ENCODE measurements at regions not wholly inside any gene's neighbourhood (a gene's known extent, or its start where the extent isn't known, plus 50 kb on each side); places are given as distances from the start of the nearest gene placed in this dataset.

DNA sequence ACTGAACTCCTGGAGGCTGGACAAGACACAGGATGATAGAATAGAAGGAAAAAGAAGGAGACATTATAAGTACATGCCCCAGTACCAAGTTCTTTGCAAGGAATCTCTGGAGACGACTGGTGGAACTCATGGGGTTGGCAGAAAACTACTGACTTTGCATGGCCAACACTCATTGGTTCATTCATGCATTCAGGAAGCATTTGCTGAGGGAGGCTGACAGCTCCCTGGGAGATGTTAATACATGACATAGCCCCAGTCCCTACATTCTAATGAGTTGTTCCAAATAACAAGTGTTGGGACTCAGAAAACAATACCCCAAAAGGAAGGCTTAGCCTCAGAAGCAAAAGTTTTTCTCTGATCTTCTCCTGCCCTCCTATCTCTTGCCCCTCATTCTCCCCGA, 172.8 kb upstream of the IRF2BP2 start:
- TF ChIP-seq, protein P1, sequence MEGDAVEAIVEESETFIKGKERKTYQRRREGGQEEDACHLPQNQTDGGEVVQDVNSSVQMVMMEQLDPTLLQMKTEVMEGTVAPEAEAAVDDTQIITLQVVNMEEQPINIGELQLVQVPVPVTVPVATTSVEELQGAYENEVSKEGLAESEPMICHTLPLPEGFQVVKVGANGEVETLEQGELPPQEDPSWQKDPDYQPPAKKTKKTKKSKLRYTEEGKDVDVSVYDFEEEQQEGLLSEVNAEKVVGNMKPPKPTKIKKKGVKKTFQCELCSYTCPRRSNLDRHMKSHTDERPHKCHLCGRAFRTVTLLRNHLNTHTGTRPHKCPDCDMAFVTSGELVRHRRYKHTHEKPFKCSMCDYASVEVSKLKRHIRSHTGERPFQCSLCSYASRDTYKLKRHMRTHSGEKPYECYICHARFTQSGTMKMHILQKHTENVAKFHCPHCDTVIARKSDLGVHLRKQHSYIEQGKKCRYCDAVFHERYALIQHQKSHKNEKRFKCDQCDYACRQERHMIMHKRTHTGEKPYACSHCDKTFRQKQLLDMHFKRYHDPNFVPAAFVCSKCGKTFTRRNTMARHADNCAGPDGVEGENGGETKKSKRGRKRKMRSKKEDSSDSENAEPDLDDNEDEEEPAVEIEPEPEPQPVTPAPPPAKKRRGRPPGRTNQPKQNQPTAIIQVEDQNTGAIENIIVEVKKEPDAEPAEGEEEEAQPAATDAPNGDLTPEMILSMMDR (IDR thresholded peaks at IDR 0.05; ENCODE audit: partially characterized antibody, unreplicated experiment), result no peak
- Mint-ChIP-seq H3K36me3 (ENCODE audit: unreplicated experiment) (no peaks in the 10 kb centered on the region), H3K27ac (ENCODE audit: unreplicated experiment) (no peak overlapping the region), H3K27me3 (ENCODE audit: unreplicated experiment) (no peaks in the 10 kb centered on the region), H3K4me3 (ENCODE audit: unreplicated experiment) (no peak overlapping the region), H3K4me1 (ENCODE audit: low read depth, unreplicated experiment) (peaks cover 2% of the 10 kb centered on the region), H3K9me3 (ENCODE audit: unreplicated experiment) (peaks cover 1% of the 10 kb centered on the region)
- no peak for DNase-seq

DNA sequence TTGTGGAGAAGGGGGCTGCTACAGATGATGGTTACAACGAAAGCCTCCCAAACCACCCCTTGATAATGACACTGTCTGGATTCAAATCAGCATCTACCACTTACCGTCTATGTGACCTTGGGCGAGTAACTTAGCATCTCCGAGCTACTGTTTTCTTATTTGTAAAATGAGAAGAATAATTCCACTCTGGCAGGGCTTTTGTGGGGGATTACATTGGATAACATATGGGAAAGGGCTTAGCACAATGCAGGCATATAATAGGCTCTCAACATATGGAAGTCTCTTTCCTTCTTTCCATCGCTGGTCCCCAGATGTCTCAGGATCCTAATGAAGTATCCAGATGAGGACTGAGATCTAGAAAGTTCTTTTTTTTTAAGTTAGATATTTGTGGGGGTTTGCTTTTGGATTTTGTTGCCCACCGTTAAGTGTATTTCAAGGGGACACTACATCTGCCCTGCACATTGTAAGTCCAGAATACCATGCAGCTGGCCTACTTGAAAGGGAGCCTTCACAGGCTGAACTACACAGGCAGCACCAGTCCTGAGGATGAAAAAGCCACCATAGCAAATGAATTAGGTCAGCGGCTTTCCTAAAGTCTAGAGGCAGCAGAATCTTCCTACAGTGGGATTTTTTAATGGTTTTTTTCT, 172.2 kb upstream of the IRF2BP2 start:
- Mint-ChIP-seq H3K27me3 (ENCODE audit: unreplicated experiment) (no peaks in the 10 kb centered on the region), H3K9me3 (ENCODE audit: unreplicated experiment) (peaks cover 1% of the 10 kb centered on the region), H3K4me1 (ENCODE audit: low read depth, unreplicated experiment) (peaks cover 2% of the 10 kb centered on the region), H3K36me3 (ENCODE audit: unreplicated experiment) (no peaks in the 10 kb centered on the region), H3K4me3 (ENCODE audit: unreplicated experiment) (no peak overlapping the region), H3K27ac (ENCODE audit: unreplicated experiment) (no peak overlapping the region)
- DNase-seq, result no peak
- TF ChIP-seq, protein P1 (IDR thresholded peaks at IDR 0.05; ENCODE audit: partially characterized antibody, unreplicated experiment), result no peak

DNA sequence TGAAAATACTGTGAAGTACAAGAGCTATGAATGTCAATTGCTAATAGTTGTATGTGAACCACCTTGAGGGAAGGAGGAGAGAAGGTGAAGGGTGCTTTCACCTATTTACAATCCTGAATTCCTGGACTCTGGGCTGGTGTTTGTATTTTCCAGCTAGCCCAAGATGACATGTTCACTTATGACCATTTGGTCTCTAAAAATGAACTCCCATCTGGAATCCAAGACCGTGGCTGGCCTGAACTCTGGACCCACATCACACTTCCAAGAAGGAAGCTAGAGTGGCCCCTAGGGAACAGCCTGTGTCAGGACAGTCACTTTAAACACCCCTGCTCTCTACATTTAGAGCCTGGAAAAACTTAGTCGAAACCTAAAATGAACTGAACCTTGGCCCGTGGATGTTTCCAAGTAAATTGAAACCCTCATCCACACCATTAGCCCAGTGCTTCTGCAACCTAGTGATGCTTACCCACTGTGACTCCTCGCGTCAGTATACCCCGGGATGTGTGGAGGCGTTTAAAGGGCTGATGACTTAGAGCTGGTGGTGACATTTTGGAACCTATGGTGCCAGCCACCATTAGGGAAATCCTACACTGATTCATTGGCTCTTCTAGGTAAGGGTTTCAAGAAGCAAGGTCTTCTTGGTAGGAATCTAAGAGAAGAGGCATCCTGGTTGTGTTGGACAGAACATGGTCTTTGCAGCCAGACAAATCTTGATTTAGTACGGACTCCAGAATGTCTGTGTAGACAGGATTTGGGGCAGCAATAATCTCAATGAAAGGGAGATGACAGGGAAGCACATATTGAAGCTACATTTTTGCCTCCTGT, 171.5 kb upstream of the IRF2BP2 start:
- H3K27me3 Mint-ChIP-seq (ENCODE audit: unreplicated experiment), result no peaks in the 10 kb centered on the region
- no peak overlapping the region for H3K27ac Mint-ChIP-seq (ENCODE audit: unreplicated experiment)
- H3K4me1 Mint-ChIP-seq (ENCODE audit: low read depth, unreplicated experiment), result peaks cover 2% of the 10 kb centered on the region
- peaks cover 1% of the 10 kb centered on the region for H3K9me3 Mint-ChIP-seq (ENCODE audit: unreplicated experiment)
- TF ChIP-seq, protein P1 (IDR thresholded peaks at IDR 0.05; ENCODE audit: partially characterized antibody, unreplicated experiment), result no peak
- no peak overlapping the region for H3K4me3 Mint-ChIP-seq (ENCODE audit: unreplicated experiment)
- no peak for DNase-seq
- H3K36me3 Mint-ChIP-seq (ENCODE audit: unreplicated experiment), result no peaks in the 10 kb centered on the region

DNA sequence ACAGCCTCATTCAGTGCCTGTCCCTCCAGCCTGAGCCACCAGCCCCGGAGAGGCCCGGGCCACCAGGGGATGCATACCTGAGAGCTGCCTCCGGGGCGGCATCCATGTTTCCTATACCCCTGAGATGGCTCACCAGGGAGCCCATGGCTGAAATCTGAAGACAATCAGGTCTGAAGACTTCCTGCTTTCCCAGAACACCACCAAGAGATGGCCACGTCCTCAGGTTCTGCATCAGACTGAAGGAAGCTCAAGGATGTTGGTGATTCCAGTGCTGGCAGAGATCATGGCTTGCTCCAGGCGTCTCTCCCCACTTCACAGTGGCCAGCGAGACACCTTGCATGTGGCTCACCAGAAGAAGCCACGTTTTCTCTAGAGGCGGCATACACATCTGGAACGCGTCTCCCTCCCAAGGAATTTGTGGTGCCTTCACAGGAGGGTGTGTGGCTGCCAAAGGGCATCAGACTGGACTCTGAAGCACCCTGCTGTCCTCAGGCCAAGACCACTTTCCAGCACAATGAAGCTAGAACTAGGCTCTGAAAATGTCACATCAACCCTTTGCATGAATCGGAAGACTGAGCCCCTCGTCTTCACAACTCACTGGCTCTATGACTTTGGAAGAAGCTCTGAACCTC, 170.7 kb upstream of the IRF2BP2 start:
- H3K9me3 Mint-ChIP-seq (ENCODE audit: unreplicated experiment), result peaks cover 1% of the 10 kb centered on the region
- H3K27ac Mint-ChIP-seq (ENCODE audit: unreplicated experiment), result no peak overlapping the region
- DNase-seq, result no peak
- H3K27me3 Mint-ChIP-seq (ENCODE audit: unreplicated experiment), result no peaks in the 10 kb centered on the region
- TF ChIP-seq, protein P1 (IDR thresholded peaks at IDR 0.05; ENCODE audit: partially characterized antibody, unreplicated experiment), result no peak
- H3K36me3 Mint-ChIP-seq (ENCODE audit: unreplicated experiment), result no peaks in the 10 kb centered on the region
- H3K4me3 Mint-ChIP-seq (ENCODE audit: unreplicated experiment), result no peak overlapping the region
- peaks cover 2% of the 10 kb centered on the region for H3K4me1 Mint-ChIP-seq (ENCODE audit: low read depth, unreplicated experiment)
